HG03442 (cell line): ENCODE measurements at regions not wholly inside any gene's neighbourhood (a gene's known extent, or its start where the extent isn't known, plus 50 kb on each side); places are given as distances from the start of the nearest gene placed in this dataset.
"Not testable (repeated sequence)": the region's sequence is repeated elsewhere in the genome, so short reads cannot be mapped to it uniquely, and the experiment has no call there.

Experiments used
- ATAC-seq: cut with Tn5 transposase; IDR thresholded peaks from one replicate; pipeline ENCODE4 v1.9.1; 2021; ENCODE audit warnings: mild to moderate bottlenecking, moderate library complexity; ENCODE audit not compliant: unreplicated experiment

- no peak for ATAC-seq
Observed at GRCh38 chr6:68239034-68239433, 396.0 kb upstream of the ADGRB3 start.

GRCh38 chr6:68238097-68238601, 396.9 kb upstream of the ADGRB3 start:
- ATAC-seq = peak; percentile 57

- no peak for ATAC-seq
Observed at GRCh38 chr6:68237205-68237604, 397.9 kb upstream of the ADGRB3 start.

- peak; percentile 49 for ATAC-seq
Observed at GRCh38 chr6:68235326-68235784, 399.7 kb upstream of the ADGRB3 start.

- no peak for ATAC-seq
Observed at GRCh38 chr6:68233623-68234022, 401.5 kb upstream of the ADGRB3 start.

DNA sequence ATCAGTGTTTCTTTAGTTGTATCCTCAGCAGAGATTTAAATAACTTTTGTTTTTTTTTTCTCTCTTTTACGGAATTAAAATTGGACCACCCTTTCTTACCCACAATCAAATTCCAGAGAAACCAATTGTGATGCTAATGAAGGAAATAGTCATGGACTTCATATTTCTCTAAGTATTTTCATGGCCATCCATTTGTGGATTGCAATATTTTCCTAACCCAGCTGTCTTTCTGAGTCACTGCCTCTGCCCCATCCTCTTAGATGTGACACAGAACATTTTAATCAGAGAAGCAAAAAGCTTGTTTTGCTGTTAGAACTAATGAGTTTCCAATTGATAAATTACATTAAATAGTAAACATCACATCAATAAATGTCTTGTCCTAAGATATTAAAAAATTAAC, 405.5 kb upstream of the ADGRB3 start:
- no peak for ATAC-seq

GRCh38 chr6:68226460-68226859, 408.6 kb upstream of the ADGRB3 start:
- ATAC-seq = no peak

DNA sequence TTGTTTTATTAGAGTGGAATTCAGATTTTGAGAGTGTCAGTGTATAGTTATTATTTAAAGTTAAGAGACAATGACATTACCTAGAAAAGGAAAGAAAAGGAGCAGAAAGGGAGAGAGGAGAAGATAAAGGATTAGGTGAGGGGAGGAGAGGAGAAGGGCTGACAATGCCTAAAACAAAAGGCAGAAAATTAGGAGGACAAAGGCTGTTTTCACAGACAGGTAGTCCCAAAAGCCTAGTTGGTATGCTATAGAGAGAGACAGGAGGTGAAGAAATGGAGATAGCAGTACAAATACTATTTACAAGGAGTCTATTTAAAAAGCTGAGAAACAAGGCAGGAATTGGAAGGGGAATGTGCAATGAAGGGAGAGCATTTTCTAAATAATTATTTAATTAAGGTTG, 409.4 kb upstream of the ADGRB3 start:
- ATAC-seq = no peak

DNA sequence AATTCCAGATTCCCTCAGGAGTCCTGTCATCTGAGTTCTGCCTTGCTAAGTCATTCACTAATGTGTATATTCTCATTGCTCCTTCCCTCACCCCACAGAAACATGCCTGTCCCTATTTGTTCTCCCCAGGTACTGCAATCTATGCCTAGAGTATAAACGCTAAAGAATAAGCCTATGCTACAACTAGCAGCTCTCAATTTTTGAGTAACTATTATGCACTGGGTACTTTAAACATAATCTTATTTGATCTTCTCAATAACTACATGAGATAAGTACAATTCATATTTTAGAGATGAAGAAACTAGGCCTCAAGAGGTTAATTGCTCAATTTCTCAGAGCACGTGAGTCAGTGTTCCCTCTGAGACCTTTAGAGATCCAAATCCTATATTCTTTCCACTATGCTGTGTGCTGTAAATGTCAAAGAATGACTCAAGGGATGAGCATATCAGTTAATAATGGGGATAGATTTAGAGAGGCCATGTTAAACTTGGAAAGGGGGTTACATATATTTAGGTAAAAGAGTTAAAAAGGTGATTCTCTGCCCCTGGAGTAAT, 423.8 kb upstream of the ADGRB3 start:
- no peak for ATAC-seq

DNA sequence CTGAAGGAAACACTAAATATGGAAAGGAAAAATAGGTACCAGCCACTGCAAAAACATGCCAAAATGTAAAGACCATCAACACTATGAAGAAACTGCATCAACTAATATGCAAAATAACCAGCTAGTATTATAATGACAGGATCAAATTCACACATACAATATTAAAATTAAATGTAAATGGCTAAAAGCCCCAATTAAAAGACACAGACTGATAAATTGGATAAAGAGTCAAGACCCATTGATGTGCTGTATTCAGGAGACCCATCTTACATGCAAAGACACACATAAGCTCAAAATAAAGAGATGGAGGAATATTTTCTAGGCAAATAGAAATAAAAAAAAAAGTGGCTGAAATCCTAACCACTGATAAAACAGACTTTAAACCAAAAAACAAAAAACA, 427.5 kb upstream of the ADGRB3 start:
- ATAC-seq = not testable (repeated sequence)

DNA sequence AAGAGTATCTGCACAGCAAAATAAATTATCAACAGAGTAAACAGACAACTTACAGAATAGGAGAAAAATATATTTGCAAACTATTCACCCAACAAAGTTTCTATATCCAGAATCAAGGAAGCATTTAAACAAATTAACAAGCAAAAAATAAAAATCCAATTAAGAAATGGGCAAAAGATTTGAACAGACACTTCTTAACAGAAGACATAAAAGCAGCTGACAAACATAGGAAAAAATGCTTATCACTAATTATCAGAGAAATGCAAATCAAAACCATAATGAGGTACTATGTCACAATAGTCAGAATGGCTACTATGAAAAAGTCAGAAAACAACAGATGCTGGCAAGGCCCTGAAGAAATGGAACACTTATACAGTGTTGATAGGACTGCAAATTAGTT, 434.2 kb upstream of the ADGRB3 start:
- no peak for ATAC-seq

- ATAC-seq = no peak
Observed at GRCh38 chr6:68197356-68197755, 437.7 kb upstream of the ADGRB3 start.

GRCh38 chr6:68196645-68197044, 438.4 kb upstream of the ADGRB3 start:
- peak; percentile 76 for ATAC-seq

DNA sequence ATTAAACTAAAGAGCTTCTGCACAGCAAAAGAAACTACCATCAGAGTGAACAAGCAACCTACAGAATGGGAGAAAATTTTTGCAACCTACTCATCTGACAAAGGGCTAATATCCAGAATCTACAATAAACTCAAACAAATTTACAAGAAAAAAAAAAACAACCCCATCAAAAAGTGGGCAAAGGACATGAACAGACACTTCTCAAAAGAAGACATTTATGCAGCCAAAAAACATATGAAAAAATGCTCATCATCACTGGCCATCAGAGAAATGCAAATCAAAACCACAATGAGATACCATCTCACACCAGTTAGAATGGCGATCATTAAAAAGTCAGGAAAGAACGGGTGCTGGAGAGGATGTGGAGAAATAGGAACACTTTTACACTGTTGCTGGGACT, 439.3 kb upstream of the ADGRB3 start:
- not testable (repeated sequence) for ATAC-seq

GRCh38 chr6:68194846-68195478, 440.1 kb upstream of the ADGRB3 start:
- no peak for ATAC-seq

DNA sequence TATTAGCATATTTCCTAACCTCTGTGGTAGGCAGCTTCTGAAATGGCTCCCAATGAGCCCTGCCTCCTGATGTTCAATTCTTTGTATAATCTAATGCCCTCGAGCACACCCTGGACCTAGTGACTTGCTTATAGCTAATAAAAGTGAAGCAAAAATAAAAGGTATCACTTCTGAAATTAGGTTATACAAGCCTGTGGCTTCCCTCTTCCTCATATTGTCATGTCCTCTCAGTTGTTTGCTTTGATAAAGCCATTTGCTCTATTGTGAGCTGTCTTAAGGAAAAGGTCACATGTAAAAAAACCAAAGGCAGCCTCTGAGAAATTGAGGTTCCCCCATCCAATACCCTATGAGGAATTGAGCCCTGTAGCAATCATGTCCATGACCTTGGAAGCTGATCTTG, 442.1 kb upstream of the ADGRB3 start:
- no peak for ATAC-seq

- ATAC-seq = no peak
Observed at GRCh38 chr6:68189217-68189815, 445.8 kb upstream of the ADGRB3 start.

DNA sequence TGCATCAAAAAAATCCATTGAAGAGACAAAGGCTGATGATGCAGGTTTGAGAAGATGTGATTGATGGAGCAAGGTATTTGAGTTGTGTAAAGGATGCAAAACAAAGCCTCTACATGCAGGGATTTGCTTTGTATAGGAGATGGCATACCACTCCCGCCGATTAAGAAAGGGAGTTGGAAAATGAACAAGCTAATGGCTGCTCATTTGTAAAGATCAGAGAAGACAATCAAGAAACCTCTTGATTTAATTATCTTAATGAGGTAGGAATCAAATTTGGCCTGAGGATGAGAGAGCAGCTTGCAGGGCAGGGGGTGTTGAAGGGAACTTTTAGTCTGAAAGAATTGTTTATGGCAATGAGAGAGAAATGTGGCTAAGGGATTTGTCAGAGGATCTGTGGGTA, 448.2 kb upstream of the ADGRB3 start:
- no peak for ATAC-seq

- no peak for ATAC-seq
Observed at GRCh38 chr6:68182386-68182785, 452.7 kb upstream of the ADGRB3 start.

DNA sequence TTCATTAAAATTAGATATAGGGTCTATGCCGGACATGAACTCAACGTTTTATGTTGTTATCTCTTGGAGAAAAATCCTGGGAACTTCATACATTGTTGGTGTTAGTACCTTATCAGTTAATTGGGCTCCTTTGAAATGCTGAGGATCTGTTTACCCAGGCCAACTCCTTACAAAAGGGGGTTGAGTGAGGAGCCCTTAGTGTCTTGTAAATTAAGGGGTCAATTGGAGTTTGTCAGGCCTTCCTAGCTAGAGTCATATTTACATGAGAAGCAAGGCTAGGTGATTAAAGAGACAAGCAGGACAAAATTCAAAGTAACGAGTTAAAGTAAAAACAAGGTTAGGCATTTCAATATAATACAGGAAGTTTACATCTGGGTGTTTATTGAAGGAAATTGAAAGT, 454.1 kb upstream of the ADGRB3 start:
- ATAC-seq = not testable (repeated sequence)

DNA sequence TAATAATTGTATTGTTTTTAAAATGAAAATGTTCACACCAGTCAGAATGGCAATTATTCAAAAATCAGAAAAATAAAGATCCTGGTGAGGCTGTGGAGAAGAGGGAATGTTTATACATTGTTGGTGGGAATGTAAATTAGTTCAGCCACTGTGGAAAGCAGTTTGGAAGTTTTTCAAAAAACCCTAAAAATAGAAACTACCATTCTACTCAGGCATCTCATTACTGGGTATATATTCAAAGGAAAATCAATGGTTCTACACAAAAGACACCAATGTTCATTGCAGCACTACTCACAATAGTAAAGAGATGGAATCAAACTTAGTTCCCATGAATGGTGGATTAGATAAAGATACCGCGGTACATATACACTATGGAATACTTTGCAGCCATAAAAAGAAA, 461.5 kb upstream of the ADGRB3 start:
- no peak for ATAC-seq

DNA sequence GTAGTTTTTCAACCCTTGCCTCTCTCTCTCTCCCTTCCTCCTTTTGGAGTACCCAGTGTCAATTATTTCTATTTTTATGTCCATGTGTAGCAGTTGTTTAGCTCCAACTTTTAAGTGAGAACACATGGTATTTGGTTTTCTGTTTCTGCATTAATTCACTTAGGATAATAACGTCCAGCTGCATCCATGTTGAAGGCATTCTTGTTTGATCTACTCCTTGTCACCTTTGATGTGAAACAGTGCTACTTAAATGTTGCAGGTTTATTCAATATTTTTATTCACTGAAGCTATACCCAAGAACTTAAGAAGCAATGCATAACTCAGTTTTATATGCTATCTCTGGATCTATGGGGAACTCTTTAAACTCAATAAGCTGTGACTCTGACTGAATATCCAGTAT, 465.2 kb upstream of the ADGRB3 start:
- no peak for ATAC-seq
